NCI-H1694 (cell line): ENCODE measurements at regions not wholly inside any gene's neighbourhood (a gene's known extent, or its start where the extent isn't known, plus 50 kb on each side); places are given as distances from the start of the nearest gene placed in this dataset.

Source experiments
- DNase-seq: peaks from one replicate; lab custom pipeline; 2025; lab: John Stamatoyannopoulos, UW

DNA sequence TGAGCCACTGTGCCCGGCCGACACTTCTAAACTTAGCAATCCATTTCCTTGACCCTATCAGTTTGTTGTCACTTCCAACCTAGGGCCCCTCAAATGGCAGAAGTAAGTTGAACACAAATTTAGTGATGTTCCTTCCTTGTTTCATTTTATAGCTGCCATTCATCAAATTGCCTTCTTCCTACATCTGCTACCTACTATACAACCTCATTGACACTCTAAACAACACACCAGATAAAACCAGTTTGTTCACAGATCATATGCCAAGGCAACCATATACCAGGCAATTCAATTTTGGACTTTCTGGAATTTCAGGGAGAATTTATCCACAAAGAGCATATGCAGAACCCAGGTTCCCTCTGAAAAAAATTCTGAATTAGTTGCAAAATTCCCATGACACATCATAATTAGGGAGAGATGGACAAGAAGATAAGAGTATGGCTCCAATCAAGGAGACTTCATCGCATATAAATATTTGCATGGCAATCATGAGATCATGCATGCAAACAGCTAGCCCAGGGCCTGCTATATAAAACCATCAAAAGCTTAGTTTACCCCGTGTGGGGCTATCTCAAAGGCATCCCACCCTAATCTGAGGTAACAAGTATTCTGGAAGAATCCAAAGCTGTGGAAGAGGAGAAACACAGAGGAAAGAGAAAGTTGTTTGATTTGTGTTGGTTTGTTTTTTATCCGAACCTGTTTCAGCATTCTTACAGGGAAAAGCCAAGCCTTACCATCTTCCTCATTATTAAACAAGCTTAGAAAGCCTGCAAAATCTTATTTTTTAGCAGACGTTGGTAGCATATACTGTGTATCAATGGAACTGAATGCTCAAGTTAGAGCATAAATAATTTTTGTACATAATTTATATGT, 132.8 kb upstream of the TNFAIP3 start:
- no peak for DNase-seq

- no peak for DNase-seq
Measured at GRCh38 chr6:137734875-137735182, 132.2 kb upstream of the TNFAIP3 start.

DNA sequence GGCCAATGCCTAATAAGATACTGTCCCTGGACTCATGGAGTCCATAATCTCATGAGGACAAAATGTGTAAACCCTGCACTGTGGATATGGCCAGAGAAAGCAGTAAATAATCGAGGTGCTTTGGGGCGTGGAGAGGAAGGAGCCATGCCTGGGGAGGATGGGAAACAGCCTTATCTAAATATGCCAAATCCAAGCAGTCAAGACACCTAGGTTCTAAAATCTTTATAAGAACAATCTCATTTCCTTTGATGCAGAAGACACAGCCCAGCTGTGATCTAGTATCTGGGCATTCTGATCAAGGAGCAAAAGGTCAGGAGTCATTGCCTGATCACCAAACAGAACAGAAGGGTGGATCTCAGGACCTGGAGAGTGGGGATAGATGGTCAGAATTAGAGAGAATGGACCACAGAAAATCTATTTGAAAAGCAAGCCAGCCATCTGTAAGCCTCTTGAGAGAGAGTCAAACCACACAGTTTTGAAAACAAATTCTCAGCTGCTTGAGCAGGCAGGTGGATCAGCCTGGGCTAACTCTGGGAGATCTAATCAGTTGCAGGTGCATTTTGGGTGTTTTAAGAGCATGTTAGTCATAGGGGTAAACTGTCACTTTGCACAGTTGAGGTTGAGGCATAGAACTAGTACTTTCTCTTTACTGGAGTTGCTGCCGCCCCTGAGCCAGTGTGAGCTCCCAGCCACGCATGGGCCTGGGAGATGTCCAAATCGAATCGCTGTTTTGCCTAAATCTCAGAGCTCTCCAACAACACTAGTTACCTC, 130.8 kb upstream of the TNFAIP3 start:
- DNase-seq: no peak

DNA sequence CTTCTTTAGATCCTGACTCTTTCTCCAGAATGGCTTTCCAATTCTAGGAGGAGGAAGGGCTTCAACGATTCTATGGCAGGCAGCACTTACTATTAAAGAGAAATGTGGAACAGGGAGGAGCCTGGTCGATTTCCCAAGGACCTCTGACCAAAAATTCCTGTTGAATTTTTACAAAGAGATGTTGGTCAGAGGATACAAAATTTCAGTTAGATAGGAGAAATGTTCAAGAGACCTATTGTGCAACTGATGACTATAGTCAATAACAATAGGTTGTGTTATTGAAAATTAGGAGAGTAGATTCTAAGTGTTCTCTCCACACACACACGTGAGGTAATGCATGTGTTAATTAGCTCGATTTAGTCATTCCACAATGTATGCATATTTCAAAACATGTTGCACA, 130.1 kb upstream of the TNFAIP3 start:
- no peak for DNase-seq

GRCh38 chr6:137737836-137738596, 129.0 kb upstream of the TNFAIP3 start:
- no peak for DNase-seq

GRCh38 chr6:137738931-137739504, 128.0 kb upstream of the TNFAIP3 start:
- DNase-seq: no peak

GRCh38 chr6:137739544-137739943, 127.5 kb upstream of the TNFAIP3 start:
- no peak for DNase-seq

DNA sequence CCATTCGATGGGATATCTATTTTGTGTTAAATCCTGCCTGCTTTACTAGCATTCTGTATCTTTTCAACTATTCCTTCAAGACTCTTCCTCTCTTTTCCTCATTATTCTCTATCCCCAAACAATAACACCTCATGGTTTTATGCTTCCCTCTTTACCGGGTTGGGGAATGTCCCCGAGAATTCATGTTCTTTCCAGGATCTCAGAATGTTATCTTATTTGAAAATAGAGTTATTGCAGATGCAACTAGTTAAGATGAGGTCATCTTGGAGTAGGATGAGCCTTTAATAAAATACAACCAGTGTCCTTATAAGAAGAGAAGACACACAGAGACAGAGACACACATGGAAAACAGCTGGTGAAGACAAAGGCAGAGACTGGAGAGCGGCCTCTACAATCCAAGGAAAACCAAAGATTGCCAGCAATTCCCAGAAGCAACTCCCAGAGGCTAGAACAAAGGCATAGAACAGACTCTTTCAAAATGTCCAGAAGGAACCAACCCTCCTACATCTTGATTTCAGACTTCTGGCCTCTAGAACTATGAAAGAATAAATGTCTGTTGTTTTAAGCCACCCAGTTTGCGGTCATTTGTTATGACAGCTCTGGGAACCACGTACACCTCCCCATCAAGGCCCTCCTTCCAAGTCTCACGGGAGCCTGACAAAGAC, 126.8 kb upstream of the TNFAIP3 start:
- DNase-seq: no peak

- no peak for DNase-seq
Measured at GRCh38 chr6:137740967-137741761, 125.9 kb upstream of the TNFAIP3 start.

DNA sequence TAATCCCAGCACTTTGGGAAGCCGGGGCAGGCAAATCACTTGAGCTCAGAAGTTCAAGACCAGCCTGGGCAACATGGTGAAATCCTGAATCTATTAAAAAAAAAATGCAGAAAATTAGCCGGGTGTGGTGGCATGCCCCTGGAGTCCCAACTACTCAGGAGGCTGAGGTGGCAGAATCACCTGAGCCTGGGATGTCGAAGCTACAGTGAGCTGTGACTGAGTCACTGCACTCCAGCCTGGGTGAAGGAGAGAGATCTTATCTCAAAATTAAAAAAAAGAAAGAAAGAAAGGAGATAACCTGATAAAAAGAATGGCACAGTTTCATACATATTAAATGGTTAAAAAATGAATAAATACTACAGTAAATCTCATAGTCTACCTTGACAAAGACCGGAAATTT, 123.6 kb upstream of the TNFAIP3 start:
- no peak for DNase-seq

GRCh38 chr6:137744877-137745276, 122.2 kb upstream of the TNFAIP3 start:
- DNase-seq: no peak

DNA sequence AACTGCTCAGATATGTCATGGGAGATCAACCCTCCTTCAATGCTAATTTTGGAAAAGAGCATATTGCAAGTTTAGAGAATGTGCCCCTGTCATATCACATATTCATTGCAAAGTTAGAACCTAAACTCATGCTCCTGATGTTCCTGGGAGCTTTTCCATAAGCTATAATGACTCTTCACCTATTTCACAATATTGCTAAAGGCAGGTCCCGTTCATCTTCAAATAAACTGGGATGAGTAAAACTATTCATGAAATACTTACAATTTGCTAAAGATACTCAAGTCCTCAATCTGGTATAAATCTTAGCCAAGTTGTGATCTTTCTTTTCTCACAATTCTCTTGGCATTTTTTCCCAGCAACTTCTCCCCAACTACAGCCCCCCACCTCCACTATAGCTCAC, 121.7 kb upstream of the TNFAIP3 start:
- no peak for DNase-seq

GRCh38 chr6:137746264-137746663, 120.8 kb upstream of the TNFAIP3 start:
- DNase-seq: no peak

- DNase-seq: no peak
Measured at GRCh38 chr6:137749696-137750211, 117.3 kb upstream of the TNFAIP3 start.

DNA sequence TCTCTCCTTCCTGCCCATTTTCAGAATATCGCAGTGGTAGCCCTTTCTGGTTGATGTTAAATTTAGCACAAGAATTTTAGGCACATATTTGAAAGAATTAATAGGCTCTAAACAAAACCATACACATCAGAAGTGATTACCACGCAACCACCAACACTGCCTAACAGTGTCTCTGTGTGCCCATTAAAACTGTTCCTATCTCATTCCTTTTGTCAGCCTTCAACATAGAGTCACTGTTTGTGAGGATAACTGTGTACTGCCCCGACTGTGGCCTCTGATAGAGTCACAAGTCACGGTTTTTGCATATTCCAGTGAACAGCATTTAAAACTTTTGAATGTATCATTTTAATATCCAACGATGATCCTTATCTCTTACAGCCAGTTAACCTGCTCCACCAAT, 116.8 kb upstream of the TNFAIP3 start:
- DNase-seq: no peak

- no peak for DNase-seq
Measured at GRCh38 chr6:137751768-137752560, 115.1 kb upstream of the TNFAIP3 start.

GRCh38 chr6:137754366-137754765, 112.7 kb upstream of the TNFAIP3 start:
- DNase-seq: no peak

GRCh38 chr6:137754866-137755265, 112.2 kb upstream of the TNFAIP3 start:
- DNase-seq: no peak

- DNase-seq: no peak
Measured at GRCh38 chr6:137755284-137755683, 111.8 kb upstream of the TNFAIP3 start.

DNA sequence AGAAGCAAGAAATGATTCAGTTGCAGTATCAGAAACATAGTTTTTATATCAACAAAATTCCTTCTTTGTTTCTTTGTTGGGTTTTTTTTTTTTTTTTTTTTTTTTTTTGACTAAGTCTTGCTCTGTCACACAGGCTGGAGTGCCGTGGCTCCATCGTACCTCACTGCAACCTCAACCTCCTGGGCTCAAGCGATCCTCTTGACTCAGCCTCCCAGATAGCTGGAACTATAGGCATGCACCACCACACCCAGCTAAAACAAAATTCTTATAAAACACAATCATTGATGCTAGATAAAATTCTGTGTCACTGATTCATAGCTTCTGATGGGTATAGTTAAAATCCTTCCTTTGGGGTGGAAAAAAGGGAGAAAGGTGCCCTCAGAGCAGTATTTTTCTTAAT, 110.3 kb upstream of the TNFAIP3 start:
- DNase-seq: no peak
